ENCODE measurements at regions not wholly inside any gene's neighbourhood (a gene's known extent, or its start where the extent isn't known, plus 50 kb on each side); places are given as distances from the start of the nearest gene placed in this dataset.

DNA sequence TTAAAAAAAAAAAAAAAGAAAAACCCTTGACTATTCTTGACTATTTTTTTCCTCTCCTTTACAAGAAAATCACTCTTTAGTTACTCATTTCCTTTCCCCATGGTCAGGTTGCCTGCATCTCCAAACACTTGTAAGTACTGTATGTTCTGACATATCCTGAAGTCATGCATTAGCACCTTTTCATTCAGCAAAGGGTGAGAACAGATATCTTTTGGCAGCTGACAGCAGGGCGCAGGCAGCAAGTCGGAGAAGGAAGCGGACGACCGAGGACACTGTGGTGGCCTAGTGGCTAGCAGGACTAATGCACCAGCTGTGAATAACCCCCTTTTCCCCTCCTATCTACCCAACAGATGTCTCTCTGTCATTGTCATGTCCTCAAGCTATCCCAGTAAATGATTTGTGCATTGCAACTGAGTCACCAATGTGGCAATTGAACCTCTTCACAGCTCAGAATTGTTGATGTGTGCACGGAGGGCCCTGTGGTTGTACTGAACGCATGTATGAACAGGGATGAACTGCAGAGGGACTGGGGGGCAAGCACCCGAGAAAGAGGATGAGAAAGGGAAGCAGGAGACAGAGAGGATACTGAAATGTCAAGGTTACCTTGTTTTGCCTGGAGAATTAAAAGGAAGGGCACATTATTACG is 996.0 kb upstream of the ARRDC3 start:
- intact Hi-C loops (cut with DNase I; ENCODE audit: low total_unique reads), result no loop called here
- in situ Hi-C loops (cut with MboI; ENCODE audit: low sequenced_read_pairs in 4 of 4), result no loop called here
- ATAC-seq, result no peak

DNA sequence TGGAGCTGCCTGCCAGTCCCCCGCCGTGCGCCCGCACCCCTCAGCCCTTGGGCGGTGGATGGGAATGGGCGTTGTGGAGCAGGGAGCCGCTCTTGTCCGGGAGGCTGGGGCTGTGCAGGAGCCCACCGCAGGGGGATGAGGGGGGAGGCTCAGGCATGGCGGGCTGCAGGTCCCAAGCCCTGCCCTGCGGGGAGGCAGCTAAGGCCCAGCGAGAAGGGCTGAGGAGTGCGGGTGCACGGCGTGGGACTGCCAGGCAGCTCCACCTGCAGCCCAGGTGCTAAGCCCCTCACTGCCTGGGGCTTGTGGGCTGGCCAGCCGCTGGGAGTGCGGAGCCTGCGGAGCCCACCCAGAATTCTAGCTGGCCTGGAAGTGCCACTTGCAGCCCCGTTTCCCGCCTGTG is 991.7 kb upstream of the ARRDC3 start:
- TF ChIP-seq, protein P1, sequence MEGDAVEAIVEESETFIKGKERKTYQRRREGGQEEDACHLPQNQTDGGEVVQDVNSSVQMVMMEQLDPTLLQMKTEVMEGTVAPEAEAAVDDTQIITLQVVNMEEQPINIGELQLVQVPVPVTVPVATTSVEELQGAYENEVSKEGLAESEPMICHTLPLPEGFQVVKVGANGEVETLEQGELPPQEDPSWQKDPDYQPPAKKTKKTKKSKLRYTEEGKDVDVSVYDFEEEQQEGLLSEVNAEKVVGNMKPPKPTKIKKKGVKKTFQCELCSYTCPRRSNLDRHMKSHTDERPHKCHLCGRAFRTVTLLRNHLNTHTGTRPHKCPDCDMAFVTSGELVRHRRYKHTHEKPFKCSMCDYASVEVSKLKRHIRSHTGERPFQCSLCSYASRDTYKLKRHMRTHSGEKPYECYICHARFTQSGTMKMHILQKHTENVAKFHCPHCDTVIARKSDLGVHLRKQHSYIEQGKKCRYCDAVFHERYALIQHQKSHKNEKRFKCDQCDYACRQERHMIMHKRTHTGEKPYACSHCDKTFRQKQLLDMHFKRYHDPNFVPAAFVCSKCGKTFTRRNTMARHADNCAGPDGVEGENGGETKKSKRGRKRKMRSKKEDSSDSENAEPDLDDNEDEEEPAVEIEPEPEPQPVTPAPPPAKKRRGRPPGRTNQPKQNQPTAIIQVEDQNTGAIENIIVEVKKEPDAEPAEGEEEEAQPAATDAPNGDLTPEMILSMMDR (IDR thresholded peaks at IDR 0.05 in 4 of 5, conservative IDR thresholded peaks at IDR 0.05 in 1 of 5), result no peak
- TF ChIP-seq POLR2A (IDR thresholded peaks at IDR 0.05), result no peak
- Histone ChIP-seq H3K27me3 (no peaks in the 10 kb centered on the region), H3K9me3 (no peaks in the 10 kb centered on the region), H3K4me3 (no peak overlapping the region), H3K27ac (no peak overlapping the region), H3K4me1 (no peaks in the 10 kb centered on the region), H3K36me3 (no peaks in the 10 kb centered on the region)
- ATAC-seq (no peak), DNase-seq (no peak)
- in situ Hi-C loops (cut with MboI; ENCODE audit: low sequenced_read_pairs in 4 of 4) (no loop called here), intact Hi-C loops (cut with DNase I; ENCODE audit: low total_unique reads) (no loop called here)

More for the DNA sequence above, 996.0 kb upstream of the ARRDC3 start:
- TF ChIP-seq, protein P1 (IDR thresholded peaks at IDR 0.05 in 4 of 5, conservative IDR thresholded peaks at IDR 0.05 in 1 of 5), result no peak
- no peak for TF ChIP-seq POLR2A (IDR thresholded peaks at IDR 0.05)
- H3K27me3 ChIP-seq, result no peaks in the 10 kb centered on the region
- H3K9me3 ChIP-seq, result no peaks in the 10 kb centered on the region
- no peaks in the 10 kb centered on the region for H3K36me3 ChIP-seq
- H3K27ac ChIP-seq, result no peak overlapping the region
- no peak overlapping the region for H3K4me3 ChIP-seq
- H3K4me1 ChIP-seq, result no peaks in the 10 kb centered on the region
- no peak for DNase-seq

DNA sequence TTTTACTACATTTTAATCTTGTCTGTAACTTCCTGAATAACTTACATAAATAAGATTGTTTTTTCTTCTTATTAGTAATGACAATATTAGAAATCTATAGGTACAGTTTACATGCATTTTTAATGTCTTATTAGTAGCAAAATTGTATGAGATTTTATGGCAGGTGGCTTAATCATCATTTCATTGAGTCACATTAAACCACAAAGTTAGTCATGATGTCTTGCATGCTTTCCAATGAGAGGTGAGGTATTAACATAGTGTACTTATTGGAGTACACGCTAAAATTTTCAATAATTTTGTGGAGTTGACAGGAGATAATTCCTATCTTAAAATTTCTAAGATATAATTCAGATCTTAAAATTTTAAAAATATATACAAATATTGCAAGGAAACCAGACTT is 989.6 kb upstream of the ARRDC3 start:
- Histone ChIP-seq H3K4me1 (no peaks in the 10 kb centered on the region), H3K4me3 (no peak overlapping the region), H3K27me3 (no peaks in the 10 kb centered on the region), H3K36me3 (no peaks in the 10 kb centered on the region), H3K27ac (no peak overlapping the region), H3K9me3 (no peaks in the 10 kb centered on the region)
- intact Hi-C loops (cut with DNase I; ENCODE audit: low total_unique reads) (no loop called here), in situ Hi-C loops (cut with MboI; ENCODE audit: low sequenced_read_pairs in 4 of 4) (no loop called here)
- DNase-seq (no peak), ATAC-seq (no peak)
- TF ChIP-seq POLR2A (IDR thresholded peaks at IDR 0.05), result no peak
- TF ChIP-seq, protein P1 (IDR thresholded peaks at IDR 0.05 in 4 of 5, conservative IDR thresholded peaks at IDR 0.05 in 1 of 5), result no peak

DNA sequence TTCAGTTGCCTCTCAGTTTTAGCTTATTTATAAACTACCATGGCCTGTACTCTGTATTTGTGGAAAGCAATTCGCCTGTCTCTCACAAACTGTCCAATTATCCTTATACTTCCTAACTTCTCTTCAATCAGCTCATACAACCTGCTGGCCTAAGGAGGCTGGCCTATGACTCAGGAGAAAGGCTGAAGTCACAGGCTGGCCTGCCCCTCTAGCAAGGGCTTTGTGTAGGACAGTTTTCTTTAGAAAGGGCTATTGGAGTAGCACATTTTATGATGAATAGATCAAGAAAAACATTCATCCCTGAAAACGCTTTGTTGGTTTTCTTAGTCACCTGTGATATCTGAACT is 988.7 kb upstream of the ARRDC3 start:
- DNase-seq, result no peak
- H3K4me1 ChIP-seq, result no peaks in the 10 kb centered on the region
- H3K27me3 ChIP-seq, result no peaks in the 10 kb centered on the region
- intact Hi-C loops (cut with DNase I; ENCODE audit: low total_unique reads) (no loop called here), in situ Hi-C loops (cut with MboI; ENCODE audit: low sequenced_read_pairs in 4 of 4) (no loop called here)
- no peaks in the 10 kb centered on the region for H3K36me3 ChIP-seq
- H3K4me3 ChIP-seq, result no peak overlapping the region
- ATAC-seq, result no peak
- H3K9me3 ChIP-seq, result no peaks in the 10 kb centered on the region
- TF ChIP-seq, protein P1 (IDR thresholded peaks at IDR 0.05 in 4 of 5, conservative IDR thresholded peaks at IDR 0.05 in 1 of 5), result no peak
- no peak for TF ChIP-seq POLR2A (IDR thresholded peaks at IDR 0.05)
- no peak overlapping the region for H3K27ac ChIP-seq
